NCI-H1092 treated with DMSO at 0.1 percent for 48 hours (cell line): ENCODE measurements at regions not wholly inside any gene's neighbourhood (a gene's known extent, or its start where the extent isn't known, plus 50 kb on each side); places are given as distances from the start of the nearest gene placed in this dataset.
"Not testable (repeated sequence)": the region's sequence is repeated elsewhere in the genome, so short reads cannot be mapped to it uniquely, and the experiment has no call there.

ENCODE experiments used
- DNase-seq: peaks from one replicate; lab custom pipeline; 2025; lab: John Stamatoyannopoulos, UW

DNA sequence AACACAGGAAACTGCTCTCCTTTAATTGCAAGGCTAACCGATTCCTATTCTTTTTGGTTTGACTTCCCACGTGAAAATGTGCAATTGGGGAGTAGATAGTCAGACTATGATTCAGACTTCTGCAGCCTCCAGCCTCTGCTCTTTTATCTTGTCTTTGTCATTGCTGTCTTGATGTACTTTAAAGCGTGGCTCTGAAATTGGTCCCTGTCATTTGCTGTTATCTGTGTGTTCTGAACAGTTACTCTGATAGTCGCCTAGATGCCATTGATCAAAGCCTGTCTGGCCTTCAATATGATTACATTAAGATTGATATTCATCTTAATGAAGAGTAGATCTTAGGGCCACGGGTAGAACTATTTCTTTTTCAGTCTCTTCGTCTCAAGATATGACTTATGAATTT, 799.2 kb downstream of the REEP3 start:
- DNase-seq: no peak

DNA sequence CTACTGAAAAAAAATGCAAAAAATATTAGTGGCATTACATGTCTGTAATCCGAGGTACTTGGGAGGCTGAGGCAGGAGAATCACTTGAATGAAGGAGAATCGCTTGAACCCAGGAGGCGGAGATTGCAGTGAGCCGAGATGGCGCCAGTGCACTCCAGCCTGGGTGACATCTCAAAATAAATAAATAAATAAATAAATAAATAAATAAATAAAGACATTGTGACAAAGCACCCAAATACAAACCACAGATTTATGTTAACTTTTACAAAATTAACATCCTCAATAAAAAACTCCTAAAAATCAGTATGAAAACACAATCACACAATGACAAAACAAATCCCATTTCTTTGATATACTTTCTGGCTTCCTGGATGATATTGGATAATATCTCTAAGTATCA, 808.3 kb downstream of the REEP3 start:
- DNase-seq: no peak

DNA sequence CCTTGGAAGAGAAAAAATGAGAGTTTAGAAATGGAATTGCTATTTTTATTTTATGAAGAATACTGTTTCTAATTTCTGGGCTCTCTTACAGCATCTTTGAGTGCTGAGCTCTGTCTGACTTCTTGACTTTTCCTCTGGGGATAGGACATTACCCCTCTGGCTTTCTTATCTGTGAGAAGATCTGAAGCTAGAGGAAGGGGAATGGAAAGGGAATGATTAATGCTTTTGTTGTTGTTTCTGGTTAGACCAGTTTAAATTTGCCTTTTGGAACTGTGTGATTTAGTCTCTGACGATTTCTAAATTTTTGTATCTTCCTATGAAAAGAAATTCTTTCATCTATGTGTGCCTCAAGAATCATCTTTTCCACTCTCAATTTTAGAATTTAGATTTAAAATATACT, 811.4 kb downstream of the REEP3 start:
- no peak for DNase-seq

DNA sequence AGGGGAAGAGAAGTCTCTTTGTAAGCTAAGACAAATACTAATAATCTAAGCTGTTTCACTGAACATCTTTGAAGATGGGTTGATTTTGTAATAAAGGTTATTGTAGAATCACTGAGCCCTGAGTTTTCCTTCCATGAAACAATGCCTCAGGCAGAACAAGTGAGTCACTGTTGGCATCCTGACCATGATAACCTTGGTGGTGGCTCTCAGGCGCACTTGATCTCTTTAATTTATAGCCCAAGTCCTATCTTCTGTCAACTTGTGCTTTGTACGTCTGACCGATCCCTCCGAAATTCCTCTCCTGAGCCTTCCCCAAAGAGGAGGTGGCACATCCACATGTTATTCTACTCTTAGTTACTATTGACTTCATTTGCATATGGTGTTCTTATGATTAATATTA, 812.9 kb downstream of the REEP3 start:
- no peak for DNase-seq

DNA sequence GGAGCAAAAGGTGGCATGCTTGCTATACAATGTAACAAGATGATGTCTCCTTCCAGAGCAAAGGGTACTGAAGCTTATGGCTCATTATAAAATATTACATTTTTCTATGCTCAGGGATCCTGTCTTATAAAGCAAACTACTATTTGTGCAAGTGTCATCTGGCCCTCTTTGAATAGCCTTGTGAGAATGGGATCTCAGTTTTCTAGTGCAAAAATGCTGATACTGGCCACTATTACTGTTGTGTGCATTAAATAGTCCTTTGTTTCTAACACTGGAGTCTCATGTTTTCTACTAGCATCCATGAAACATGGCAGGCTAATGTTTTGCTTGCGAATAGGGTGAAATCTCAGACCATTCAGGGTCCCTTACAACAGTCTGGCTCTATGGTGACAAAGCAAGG, 823.0 kb downstream of the REEP3 start:
- no peak for DNase-seq

DNA sequence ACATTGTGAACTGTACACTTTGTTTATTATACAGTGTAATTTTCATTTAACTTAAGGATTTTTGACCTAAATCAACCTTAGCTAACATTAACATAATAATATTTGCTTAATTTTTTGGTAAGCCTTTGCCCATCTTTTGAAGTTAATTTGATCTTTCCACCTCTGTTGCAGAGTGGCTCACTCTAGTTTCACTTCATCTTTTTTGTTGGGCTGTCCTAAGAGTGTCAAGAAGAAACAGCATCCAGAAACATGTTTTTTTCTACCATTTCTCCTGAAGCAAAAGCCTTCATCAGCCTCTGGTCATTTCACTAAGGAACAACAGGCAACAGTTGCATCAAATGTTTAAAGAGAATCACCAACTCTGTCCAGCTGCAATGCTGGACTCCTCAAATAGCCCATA, 824.7 kb downstream of the REEP3 start:
- no peak for DNase-seq

DNA sequence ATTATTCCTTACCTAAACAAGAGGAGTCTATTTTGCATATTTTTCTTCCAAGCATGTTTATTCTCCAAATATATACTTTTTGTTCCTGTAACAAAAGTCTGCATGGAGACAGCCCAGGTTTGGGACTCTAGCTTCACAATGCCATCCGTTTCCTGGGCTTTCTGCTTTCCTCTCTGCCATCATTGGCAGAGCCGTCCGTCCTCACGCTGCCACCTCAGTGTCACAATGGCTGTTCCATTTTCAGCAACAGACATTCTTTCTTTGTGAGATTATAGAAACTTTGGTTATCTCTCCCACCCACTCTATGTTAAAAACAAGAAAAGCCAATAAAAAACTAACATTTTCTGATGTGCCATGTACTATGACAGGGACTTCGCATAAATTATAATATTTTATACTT, 825.2 kb downstream of the REEP3 start:
- DNase-seq: no peak

DNA sequence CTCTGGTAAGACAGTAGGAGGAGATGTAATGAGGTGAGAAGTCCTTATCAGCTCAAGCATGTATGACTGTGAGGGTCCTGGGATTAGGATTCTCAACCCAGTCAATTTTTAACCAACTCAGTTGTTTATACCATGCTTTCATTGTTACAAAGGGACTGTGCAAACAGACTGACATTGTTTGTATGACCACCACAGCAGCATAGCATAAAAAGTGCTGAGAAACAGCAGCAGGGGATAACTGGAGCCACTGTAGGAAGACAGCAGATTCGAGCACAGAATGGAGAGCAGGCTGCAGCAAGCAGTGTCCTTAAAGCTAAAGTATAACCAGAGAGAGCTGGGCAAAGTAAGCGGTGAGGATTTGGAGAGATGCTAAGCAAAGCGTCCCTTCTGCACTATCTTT, 829.5 kb downstream of the REEP3 start:
- no peak for DNase-seq

DNA sequence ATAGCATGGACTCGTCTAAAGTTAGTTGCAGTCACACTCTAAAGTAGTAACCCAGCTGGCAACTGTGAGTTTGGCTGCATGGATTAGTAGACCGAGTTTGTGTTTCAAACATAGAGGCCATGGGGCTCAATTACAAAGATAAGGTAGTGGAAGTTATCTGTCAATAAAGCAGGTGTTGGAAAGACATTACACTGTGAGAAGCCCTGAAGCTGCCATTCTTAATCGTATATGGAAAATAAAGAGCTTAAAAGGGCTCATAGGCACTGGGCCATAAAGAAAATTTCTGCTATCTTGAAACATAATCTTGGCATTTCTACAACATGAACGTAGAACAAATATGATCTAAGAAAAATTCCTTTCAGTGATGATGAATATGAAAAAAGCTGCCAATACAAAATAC, 837.7 kb downstream of the REEP3 start:
- DNase-seq: no peak

DNA sequence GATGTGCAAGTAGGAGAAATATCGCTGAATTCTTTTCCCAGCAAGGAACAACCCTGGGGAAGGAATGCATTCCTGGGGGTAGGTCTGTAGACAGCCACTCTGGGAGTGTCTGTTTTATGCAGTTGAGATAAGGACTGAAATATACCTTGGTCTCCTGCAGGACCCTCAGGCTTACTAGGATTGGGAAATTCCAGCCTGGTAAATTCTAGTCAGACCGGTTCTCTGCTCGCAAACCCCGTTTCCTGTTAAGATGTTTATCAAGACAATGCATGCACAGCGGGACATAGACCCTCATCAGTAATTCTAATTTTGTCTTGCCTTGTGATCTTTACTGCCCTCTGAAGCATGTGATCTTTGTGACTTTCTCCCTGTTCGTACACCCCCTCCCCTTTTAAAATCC, 839.0 kb downstream of the REEP3 start:
- DNase-seq: not testable (repeated sequence)

DNA sequence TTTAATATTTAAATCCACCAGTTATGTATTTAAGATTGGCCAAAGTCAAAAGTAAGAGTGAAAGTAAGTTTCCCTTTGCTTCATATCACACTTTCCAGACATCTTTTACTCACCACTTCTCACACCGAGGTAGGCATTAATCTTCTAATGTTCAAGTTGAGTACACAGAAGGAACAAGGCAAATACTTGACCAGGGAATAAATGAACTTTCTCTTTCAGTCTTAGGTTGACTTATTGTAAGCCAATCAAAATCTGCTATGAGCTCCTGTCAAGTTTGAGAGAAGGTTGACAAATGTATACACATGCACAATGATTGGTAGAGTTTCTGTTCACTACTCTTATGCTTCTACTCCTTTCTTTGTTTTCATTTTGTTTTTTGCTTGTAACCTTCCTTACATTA, 842.5 kb downstream of the REEP3 start:
- no peak for DNase-seq

DNA sequence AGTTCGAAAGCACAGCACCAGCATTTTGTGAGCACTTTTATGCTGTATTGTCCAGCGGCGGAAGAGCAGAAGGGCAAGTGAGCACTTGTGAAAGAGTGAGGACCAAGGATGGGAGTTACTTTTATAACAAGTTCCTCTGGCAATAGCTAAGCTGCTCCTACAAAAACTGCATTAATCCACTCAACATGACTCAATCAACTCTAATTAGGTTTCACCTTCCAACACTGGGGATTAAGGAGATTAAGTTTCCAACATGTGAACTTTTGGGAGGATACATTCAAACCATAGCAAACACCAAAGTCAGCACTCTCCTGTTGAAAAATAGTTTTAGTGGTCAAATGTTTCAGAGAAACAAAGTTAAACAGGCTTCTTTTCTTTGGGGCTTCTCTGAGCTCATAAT, 844.5 kb downstream of the REEP3 start:
- DNase-seq: no peak

DNA sequence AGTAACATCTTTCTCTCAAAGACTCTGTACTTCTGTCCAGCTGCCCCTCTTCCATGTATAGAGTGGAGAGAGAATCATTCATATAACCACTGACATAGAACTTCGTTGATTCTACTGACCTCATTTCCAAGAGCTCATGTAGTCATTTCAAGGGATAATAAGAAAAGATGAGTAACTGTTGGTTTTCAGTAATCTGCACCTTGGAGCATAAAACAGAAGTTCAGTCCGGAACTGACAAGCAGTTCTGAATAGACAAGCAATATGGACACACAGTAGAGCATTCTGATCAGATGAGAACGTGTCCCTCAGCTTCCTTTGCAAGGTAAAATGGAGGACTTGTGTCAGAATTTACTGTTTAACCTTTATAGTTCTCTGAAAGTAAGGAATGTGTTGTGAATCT, 847.1 kb downstream of the REEP3 start:
- DNase-seq: no peak

DNA sequence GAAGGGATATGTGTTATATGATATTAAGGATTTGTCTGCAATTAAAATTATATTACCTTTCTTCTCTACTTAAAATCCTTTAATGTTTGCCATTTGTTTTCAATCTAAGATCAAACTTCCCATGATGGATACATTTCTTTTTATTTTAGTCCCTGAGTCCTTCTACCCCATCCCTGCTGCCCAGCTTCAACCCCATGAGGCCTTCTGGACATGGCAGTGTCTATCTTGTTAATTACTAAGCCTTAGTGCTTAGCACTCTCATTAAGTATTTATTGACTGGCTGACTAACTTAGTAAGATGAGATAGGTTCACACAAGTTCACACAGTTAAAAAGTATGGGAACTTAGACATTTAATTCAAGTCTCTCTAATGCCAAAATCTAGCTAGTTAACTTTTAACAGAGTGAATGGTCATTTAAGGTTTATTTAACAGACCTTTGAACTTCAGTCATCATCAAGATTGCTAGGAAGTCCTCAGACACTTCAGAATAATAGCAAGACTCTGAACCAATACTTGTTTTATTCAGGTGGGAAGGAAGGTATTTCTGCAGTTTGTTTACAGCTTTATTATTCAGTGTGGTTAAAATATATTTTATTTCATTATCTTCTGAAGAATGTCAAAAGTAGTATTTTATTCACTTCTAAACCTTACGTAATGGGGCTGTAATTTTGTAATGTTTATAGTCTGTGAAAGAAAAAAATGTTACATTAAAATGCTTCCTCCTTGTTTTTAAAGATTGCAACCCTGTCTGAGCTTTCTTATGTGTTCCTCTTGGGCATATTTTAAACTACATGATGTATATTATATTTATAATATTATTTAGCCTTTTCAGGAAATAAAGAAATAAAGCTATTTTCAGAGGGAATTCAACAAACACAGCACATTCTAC, 848.9 kb downstream of the REEP3 start:
- no peak for DNase-seq

DNA sequence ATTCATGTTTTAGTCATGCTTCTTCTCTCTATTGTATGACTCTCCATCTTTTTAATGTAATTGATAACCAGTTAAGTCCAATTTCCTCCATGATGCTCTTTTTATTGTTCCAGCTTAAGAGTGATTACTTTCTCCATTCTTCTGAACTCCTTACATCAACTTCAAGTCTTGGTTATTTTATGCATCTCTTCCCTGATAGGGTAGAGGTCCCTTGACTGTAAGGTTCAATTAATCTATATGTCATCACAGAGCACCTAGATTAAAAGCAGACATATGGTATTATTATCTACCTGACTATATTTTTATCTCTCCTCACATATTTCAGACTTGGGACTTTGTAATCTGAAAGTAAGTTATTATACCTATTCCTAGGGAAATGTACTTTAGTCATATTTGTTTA, 853.1 kb downstream of the REEP3 start:
- DNase-seq: no peak

DNA sequence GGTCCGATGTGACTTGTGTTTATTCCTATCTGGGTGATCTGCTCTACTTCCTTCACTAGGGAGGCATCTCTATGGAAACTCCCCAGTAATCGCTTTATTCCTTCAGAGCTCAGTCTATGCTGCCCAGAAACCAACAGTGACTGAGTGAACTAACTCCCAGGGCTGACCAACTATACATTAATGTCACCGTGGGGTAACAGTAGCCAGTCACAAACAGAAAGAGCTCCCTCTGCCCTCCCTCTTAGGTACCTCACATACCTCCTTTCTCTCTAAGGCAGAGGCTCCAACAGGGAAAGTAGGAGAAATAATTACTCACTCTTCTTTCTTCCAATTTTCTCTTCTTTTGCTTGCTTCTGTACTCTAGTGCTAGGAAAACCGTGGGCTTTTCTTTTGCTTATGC, 855.0 kb downstream of the REEP3 start:
- no peak for DNase-seq

DNA sequence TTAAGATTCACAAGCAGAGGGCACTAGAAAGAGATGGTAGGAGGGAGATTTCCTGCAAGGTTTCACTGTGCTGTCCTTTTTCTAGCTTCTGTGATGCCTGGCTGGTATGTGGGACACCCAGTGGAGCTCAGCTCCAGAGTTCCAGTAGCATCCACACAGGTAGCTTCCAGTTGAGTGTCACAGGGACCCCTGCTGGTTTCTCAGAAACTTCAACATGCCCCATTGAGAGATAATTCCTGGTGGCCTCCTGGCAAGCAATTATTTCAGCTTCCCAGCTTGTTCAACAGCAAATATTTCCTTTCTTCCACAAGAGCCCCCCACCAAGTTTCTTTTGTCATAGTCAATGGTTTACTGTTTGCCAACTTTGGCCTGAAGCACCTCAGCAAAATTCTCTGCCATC, 858.7 kb downstream of the REEP3 start:
- DNase-seq: no peak

DNA sequence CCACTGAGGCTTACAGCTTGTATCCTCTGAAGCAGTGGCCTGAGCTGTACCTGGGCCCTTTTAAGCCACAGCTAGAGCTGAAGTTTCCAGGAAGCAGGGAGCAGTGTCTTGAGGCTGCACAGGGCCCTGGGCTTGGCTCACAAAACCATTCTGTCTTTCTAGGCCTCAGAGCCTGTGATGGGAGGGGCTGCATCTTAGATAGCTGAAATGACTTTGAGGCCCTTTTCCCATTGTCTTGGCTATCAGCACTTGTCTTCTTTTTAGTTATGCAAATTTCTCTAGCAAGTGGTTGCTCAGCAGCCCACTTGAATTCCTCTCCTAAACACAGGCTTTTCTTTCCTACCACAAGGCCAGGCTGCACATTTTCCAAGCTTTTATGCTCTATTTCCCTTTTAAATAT, 864.2 kb downstream of the REEP3 start:
- no peak for DNase-seq

DNA sequence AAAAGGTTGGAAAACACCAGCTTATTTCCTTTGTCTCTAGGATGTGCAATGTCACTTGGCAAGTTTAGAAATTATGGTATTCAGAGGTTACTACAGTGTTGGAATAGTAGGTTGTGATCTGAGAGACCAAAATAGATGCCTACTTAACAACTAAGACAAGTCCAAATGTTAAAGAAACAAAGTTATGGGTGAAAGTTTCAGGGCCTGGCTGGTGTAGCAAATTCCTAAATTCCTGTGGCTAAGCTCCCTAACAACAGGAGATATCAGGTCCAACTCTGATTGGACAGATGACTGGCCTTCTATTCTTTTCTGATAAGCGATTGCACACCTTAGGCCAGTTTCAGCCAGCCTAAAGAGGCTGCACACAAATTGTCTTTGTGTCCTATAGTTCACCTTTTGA, 873.5 kb downstream of the REEP3 start:
- no peak for DNase-seq

DNA sequence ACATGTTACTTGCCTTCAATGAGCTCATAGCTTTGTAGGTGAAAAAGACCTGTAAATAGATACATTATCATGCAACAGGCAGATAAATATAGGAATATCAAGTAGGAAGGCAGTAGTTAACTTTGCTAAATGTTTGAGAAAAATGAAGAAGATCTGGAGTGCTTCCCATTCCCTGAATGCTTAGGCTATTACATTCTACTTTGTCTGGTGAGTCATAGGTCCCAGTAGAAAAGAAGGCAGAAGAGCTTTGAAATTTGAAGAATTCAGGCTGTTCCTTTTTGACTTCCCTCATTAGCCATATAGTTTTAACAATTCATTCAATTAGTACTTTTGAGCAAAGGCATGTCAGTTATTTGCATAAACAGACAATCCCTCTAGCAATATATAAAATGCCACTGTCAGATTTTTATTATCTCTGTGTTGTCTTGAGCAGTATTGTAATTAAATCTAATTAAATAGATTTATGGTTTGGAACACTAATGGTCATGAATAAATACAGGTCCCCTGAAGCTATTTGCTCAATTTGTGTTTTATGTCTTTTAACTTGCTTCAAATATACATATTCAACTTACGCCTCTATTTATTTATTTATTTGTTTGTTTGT, 875.0 kb downstream of the REEP3 start:
- no peak for DNase-seq

DNA sequence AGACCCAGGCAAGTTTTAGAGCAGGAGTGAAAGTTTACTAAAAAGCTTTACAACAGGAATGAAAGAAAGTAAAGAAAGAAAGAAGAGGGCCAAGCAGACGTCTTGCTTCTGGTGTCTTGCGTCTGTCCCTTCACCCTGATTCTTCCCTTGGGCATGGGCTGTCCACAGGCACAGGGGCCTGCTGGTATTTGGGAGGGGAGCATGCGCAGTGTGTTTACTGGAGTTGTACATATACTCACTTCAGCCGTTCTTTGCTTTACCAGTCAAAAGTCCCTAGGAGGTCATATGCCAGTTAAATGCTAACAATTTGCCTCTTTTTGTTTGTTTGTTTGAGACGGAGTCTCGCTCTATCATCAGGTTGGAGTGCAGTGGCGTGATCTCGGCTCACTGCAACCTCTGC, 875.9 kb downstream of the REEP3 start:
- no peak for DNase-seq

DNA sequence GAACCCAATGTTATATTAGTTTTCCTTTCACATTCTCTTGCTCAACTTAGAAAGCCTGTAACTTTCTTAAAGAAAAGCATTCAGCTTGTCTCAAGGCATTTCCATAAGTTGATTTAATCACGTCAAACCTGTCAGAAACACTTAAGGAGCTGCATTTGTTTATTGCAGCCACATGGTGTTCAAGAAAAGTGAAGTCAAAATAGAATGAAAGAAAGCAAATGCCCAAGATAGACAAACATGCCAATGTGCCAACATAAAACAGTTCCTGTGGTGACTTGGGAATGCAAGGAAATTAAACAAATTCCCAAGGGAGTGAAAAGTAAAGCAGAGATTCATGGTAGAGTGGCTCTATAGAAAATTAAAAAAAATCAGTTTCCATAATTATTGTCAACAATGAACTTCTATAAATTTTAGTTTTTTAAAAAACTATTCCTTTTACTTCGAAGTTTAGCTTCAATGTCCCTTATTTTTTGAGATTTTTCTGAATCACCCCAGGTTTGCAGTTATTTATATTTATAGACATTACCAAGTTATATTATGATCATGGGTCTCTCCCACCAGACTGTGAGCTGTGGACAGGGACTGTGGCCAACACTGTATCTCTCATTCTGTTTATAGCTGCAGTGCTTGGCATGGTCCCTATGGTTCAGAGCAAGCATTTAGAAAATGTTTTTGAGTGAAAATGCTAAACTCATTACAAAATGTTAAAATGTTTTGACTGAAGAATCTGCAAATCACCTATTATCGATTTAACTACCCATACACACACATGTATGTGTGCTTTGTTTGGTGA, 887.4 kb downstream of the REEP3 start:
- no peak for DNase-seq

DNA sequence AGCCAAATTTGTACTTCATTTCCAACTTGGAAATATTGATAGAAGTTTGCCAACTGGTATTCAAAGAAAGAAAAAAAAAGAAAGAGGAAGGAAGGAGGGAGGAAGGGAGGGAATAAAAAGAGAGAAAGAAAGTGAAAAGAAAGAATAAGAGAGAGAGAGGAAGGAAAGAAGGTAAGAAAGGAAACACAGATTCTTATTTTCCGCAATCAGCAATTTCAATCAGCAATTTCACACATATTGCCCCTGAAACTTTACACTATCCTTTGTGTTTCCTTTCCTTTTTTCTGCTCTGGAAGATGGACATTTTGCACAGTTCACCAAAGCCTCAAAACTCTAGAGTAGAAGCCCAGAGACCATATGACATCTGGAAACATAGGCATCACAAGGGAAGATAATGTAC, 888.1 kb downstream of the REEP3 start:
- no peak for DNase-seq
